Psoas muscle (tissue), 7 donors: ENCODE measurements at regions not wholly inside any gene's neighbourhood (a gene's known extent, or its start where the extent isn't known, plus 50 kb on each side); places are given as distances from the start of the nearest gene placed in this dataset.
"Not testable (repeated sequence)": the region's sequence is repeated elsewhere in the genome, so short reads cannot be mapped to it uniquely, and the experiment has no call there.

ENCODE experiments used
- ATAC-seq, 4 donors: fragments of 200-7000 bp; cut with Tn5 transposase; one replicate each; pipeline ENCODE4 v1.9.1; 2020; ENCODE audit warnings: moderate library complexity in 3 of 4, mild to moderate bottlenecking in 2 of 4
- DNase-seq, 2 donors: peaks; one replicate each; pipeline ENCODE4 v3.0.0-alpha.2; 2020
- H3K27ac ChIP-seq: fragments of 200-600 bp; one replicate; pipeline ENCODE4 v1.8.0; 2022
- H3K27me3 ChIP-seq, 3 donors: fragments of 200-600 bp in 1 of 3; one replicate each; pipeline versions ENCODE4 v1.6.1 to v1.8.0; 2013 to 2022; ENCODE audit warnings: low read length in 2 of 3, mild to moderate bottlenecking in 2 of 3, moderate library complexity in 1 of 3; ENCODE audit not compliant: insufficient read depth in 3 of 3
- H3K36me3 ChIP-seq, 2 donors: fragments of 200-600 bp in 1 of 2; one replicate each; pipeline versions ENCODE4 v1.6.1 to v1.8.0; 2013 to 2022; ENCODE audit warnings: low read depth in 1 of 2, mild to moderate bottlenecking in 1 of 2, moderate library complexity in 1 of 2; ENCODE audit not compliant: insufficient read depth in 1 of 2
- H3K4me1 ChIP-seq: fragments of 200-600 bp; one replicate; pipeline ENCODE4 v1.8.0; 2022
- H3K4me3 ChIP-seq: fragments of 200-600 bp; one replicate; pipeline ENCODE4 v1.8.0; 2022; ENCODE audit warnings: mild to moderate bottlenecking
- H3K9me3 ChIP-seq: fragments of 200-600 bp; one replicate; pipeline ENCODE4 v1.8.0; 2022
- WGBS, 3 donors: extraction: QIAGEN DNeasy Blood & Tissue Kit; methylation state at CpG; one replicate each; pipeline versions ENCODE4 v1.1.6 to v1.1.7; 2013; 5-methylcytosine and 5-hydroxymethylcytosine counted together
- intact Hi-C, 2 donors: fragments of 100-400 bp; cut with DNase I; formaldehyde crosslinking; loops; one replicate each; pipeline versions ENCODE4 v1.11.0 to v1.14.2; 2022
- TF ChIP-seq, protein P1 (sequence below): fragments of 200-600 bp; IDR thresholded peaks from one replicate; pipeline ENCODE4 v1.8.0; 2022; ENCODE audit warnings: antibody characterized with exemption
- donor health status: healthy with polysubstance abuse.
- donor health status: DM: no; HTN: no; CAD: no; lungs with moderate emphysema.
- donor health status: Bipolar disorder and iron deficiency.
- donor health status: healthy.
- donor health status: DM: yes; HTN: yes; CAD: no.
- donor health status: DM: no; HTN: no; CAD: no.
- donor health status: DM: yes; HTN: yes; CAD: no.

DNA sequence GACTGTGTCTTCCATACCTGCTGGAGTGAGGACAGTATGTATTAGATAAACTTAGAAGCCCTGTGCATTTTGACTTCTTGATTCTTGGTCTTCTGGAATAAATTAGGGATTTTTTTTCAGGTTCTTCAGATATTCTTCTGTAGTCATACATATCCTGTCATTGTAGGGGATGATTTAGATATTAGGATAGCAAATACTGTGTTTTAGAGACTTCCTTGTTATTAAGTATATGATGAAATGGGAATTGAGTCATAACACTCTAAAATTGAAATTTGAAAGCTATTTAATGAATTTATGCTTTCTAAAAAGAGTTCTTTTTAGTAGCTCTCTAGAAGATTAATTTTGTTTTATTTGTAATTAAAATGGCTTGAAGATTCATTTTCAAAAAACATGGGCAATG lies 371.5 kb upstream of the RGS6 start:
- ATAC-seq (no peak), DNase-seq (no peak)
- TF ChIP-seq, protein P1, sequence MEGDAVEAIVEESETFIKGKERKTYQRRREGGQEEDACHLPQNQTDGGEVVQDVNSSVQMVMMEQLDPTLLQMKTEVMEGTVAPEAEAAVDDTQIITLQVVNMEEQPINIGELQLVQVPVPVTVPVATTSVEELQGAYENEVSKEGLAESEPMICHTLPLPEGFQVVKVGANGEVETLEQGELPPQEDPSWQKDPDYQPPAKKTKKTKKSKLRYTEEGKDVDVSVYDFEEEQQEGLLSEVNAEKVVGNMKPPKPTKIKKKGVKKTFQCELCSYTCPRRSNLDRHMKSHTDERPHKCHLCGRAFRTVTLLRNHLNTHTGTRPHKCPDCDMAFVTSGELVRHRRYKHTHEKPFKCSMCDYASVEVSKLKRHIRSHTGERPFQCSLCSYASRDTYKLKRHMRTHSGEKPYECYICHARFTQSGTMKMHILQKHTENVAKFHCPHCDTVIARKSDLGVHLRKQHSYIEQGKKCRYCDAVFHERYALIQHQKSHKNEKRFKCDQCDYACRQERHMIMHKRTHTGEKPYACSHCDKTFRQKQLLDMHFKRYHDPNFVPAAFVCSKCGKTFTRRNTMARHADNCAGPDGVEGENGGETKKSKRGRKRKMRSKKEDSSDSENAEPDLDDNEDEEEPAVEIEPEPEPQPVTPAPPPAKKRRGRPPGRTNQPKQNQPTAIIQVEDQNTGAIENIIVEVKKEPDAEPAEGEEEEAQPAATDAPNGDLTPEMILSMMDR, result no peak
- Histone ChIP-seq H3K27ac (no peak overlapping the region), H3K36me3 (no peaks in the 10 kb centered on the region), H3K9me3 (no peaks in the 10 kb centered on the region), H3K4me3 (no peak overlapping the region), H3K4me1 (no peaks in the 10 kb centered on the region), H3K27me3 (no peaks in the 10 kb centered on the region)
- intact Hi-C loops, result no loop called here

DNA sequence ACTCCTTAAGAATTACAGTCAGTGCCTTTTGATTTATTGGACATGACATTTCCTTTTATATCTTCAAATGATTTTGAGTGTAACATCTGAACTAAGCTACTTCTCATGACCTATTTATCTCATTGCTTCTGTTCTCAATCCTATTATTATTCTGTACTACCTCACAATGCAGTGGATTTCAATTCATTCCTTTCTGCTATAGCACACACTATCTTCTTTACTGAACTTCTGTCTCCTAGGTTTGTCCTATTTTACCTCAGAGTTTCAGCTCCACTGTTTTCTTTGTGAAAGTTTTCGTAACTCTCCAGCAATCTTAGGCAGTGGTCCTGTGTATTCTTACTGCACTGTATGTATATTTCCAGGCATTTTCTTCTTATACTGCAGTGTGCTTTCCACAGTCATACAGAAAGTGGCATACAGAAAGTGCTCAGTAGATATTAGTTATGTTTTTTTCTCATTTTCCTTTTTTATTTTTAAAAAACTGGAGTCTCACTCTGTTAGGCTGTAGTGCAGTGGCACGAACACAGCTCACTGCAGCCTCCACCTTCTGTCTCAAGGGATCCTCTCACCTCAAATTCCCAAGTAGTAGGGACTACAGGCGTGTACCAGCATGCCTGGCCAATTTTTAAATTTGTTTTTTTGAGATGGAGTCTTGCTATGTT lies 368.6 kb upstream of the RGS6 start:
- DNase-seq (no peak), ATAC-seq (no peak)
- H3K4me3 ChIP-seq, result no peak overlapping the region
- no peak overlapping the region for H3K27ac ChIP-seq
- intact Hi-C loops, result no loop called here
- H3K9me3 ChIP-seq, result no peaks in the 10 kb centered on the region
- no peaks in the 10 kb centered on the region for H3K27me3 ChIP-seq
- TF ChIP-seq, protein P1, result no peak
- 60 to 65% (median 61%) methylated on average over 3 of the region's 3 CpGs for WGBS, 3 donors
- H3K36me3 ChIP-seq, result no peaks in the 10 kb centered on the region
- no peaks in the 10 kb centered on the region for H3K4me1 ChIP-seq

DNA sequence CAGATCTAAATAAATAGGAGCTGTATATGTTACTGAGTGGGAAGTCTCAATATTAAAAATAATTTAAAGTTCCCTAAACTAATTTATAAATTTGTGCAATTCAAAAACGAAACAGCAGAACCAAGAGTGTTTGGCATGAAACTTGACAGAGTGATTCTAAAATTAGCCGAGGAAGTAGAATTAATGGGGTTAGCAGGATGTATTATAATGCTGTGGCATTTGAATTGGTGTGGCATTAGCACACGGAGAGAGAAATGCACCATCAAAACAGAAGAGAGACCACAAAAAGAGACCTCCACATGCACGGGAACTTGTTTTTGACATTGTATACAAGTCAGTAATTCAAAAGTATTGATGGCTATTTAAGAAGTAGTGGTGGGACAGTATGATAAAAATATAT lies 366.0 kb upstream of the RGS6 start:
- Histone ChIP-seq H3K4me3 (no peak overlapping the region), H3K9me3 (no peaks in the 10 kb centered on the region), H3K36me3 (no peaks in the 10 kb centered on the region), H3K27me3 (no peaks in the 10 kb centered on the region), H3K4me1 (no peaks in the 10 kb centered on the region), H3K27ac (no peak overlapping the region)
- intact Hi-C loops, result no loop called here
- WGBS, 3 donors, result 31 to 45% (median 44%) methylated on average over 4 of the region's 4 CpGs
- no peak for DNase-seq
- TF ChIP-seq, protein P1, result no peak
- ATAC-seq, result no peak

GRCh38 chr14:71567499-71568133 lies 364.6 kb upstream of the RGS6 start:
- H3K4me1 ChIP-seq, H3K27me3 ChIP-seq, H3K27ac ChIP-seq, H3K36me3 ChIP-seq, H3K9me3 ChIP-seq, DNase-seq, H3K4me3 ChIP-seq, intact Hi-C loops, ATAC-seq: not testable (repeated sequence)
- 88 to 93% (median 90%) methylated on average over 2 of the region's 2 CpGs for WGBS, 3 donors

GRCh38 chr14:71574976-71575375 lies 357.3 kb upstream of the RGS6 start:
- 54 to 69% (median 58%) methylated on average over 2 of the region's 2 CpGs for WGBS, 3 donors
- H3K9me3 ChIP-seq, result no peaks in the 10 kb centered on the region
- no peaks in the 10 kb centered on the region for H3K27me3 ChIP-seq
- no peak overlapping the region for H3K27ac ChIP-seq
- H3K36me3 ChIP-seq, result no peaks in the 10 kb centered on the region
- intact Hi-C loops, result no loop called here
- TF ChIP-seq, protein P1, result no peak
- no peaks in the 10 kb centered on the region for H3K4me1 ChIP-seq
- ATAC-seq (no peak), DNase-seq (no peak)
- H3K4me3 ChIP-seq, result no peak overlapping the region
